ENCODE measurements at regions not wholly inside any gene's neighbourhood (a gene's known extent, or its start where the extent isn't known, plus 50 kb on each side); places are given as distances from the start of the nearest gene placed in this dataset.
"Not testable (repeated sequence)": the region's sequence is repeated elsewhere in the genome, so short reads cannot be mapped to it uniquely, and the experiment has no call there.

GRCh38 chr18:10095356-10095755 is 181.5 kb downstream of the VAPA start:
- Histone ChIP-seq H3K36me3 (no peaks in the 10 kb centered on the region), H3K27me3 (no peaks in the 10 kb centered on the region), H3K27ac (no peak overlapping the region), H3K4me1 (no peaks in the 10 kb centered on the region), H3K4me3 (no peak overlapping the region), H3K9me3 (no peaks in the 10 kb centered on the region)
- ATAC-seq (ENCODE audit: low FRiP score in 2 of 2) = no peak
- no peak for TF ChIP-seq EP300 (IDR thresholded peaks at IDR 0.05)
- no peak for TF ChIP-seq POLR2AphosphoS5 (IDR thresholded peaks at IDR 0.05)
- TF ChIP-seq CTCF (IDR thresholded peaks at IDR 0.05) = no peak
- TF ChIP-seq POLR2A (IDR thresholded peaks at IDR 0.05) = no peak
- DNase-seq = no peak
- WGBS, 2 donors = 96% methylated on average over 3 of the region's 3 CpGs

DNA sequence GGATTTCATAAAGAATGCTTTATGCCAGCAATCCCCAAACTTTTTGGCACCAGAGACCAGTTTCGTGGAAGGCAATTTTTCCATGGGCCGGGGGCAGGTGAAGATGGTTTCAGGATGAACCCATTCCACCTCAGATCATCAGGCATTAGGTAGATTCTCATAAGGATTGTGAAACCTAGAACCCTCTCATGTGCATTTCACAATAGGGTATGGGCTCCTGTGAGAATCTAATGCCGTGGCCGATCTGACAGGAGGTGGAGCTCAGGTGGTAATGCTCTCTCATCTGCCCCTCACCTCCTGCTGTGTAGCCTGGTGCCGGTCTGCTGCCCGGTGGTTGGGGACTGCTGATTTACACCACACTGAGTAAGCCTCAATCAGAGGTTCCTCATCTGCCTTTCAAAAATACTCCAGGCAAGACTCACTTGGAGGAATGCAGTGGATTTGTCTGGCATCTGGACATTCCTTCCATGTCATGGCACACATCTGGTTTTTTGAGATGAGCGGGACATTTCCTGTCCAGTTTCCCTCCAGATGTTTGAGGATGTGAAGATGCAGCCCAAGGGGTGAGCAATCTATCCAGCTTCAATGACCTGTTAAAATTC is 185.8 kb downstream of the VAPA start:
- no peak overlapping the region for H3K27ac ChIP-seq
- H3K36me3 ChIP-seq = no peaks in the 10 kb centered on the region
- no peaks in the 10 kb centered on the region for H3K27me3 ChIP-seq
- peaks cover 0 to 8% (median 6%) of the 10 kb centered on the region in 4 donors for H3K4me1 ChIP-seq
- 82 to 94% methylated on average over 5 to 7 of the region's 7 CpGs for WGBS, 2 donors
- H3K4me3 ChIP-seq = no peak overlapping the region
- no peaks in the 10 kb centered on the region for H3K9me3 ChIP-seq
- ATAC-seq (ENCODE audit: low FRiP score in 2 of 2) (peak in 1 of 2 donors; percentile 27), DNase-seq (no peak)
- TF ChIP-seq POLR2AphosphoS5 (IDR thresholded peaks at IDR 0.05) = no peak

DNA sequence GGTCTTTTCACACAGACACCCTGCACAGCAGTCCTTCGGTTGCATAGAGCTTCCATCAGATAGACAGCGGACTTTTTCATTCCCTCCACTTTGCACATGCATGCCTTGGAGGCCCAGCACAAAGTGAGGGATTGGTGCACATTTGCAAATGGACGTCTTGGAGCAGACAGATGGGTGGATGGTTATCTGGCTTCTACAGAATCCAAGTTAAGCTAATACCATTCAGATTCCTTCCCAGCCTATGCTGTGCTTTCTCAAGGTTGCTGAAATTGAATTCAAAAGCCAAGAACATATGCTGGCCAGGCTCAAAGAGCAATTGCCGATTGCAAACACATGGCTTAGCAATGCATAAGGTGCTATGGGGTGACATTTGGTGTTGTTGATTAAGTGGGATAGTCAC is 186.4 kb downstream of the VAPA start:
- peaks cover 0 to 8% (median 6%) of the 10 kb centered on the region in 4 donors for H3K4me1 ChIP-seq
- H3K4me3 ChIP-seq = no peak overlapping the region
- no peaks in the 10 kb centered on the region for H3K36me3 ChIP-seq
- no peaks in the 10 kb centered on the region for H3K27me3 ChIP-seq
- DNase-seq (no peak), ATAC-seq (ENCODE audit: low FRiP score in 2 of 2) (no peak)
- 90% methylated on average over 4 of the region's 4 CpGs for WGBS, 2 donors
- H3K9me3 ChIP-seq = no peaks in the 10 kb centered on the region
- H3K27ac ChIP-seq = no peak overlapping the region
- TF ChIP-seq EP300 (IDR thresholded peaks at IDR 0.05) (no peak), POLR2A (IDR thresholded peaks at IDR 0.05) (no peak), POLR2AphosphoS5 (IDR thresholded peaks at IDR 0.05) (no peak), CTCF (IDR thresholded peaks at IDR 0.05) (no peak)

- WGBS, 2 donors = 41 to 44% methylated on average over 12 of the region's 12 CpGs
- ATAC-seq (ENCODE audit: low FRiP score in 2 of 2) (no peak), DNase-seq (no peak)
- Histone ChIP-seq H3K27ac (no peak overlapping the region), H3K9me3 (no peaks in the 10 kb centered on the region), H3K4me1 (peaks cover 0 to 8% (median 6%) of the 10 kb centered on the region in 4 donors), H3K36me3 (no peaks in the 10 kb centered on the region), H3K27me3 (no peaks in the 10 kb centered on the region), H3K4me3 (no peak overlapping the region)
- TF ChIP-seq CTCF (IDR thresholded peaks at IDR 0.05) (no peak), EP300 (IDR thresholded peaks at IDR 0.05) (no peak)
Observed at GRCh38 chr18:10100941-10101701, 187.3 kb downstream of the VAPA start.

- Histone ChIP-seq H3K36me3 (no peaks in the 10 kb centered on the region), H3K4me1 (peaks cover 0 to 8% (median 6%) of the 10 kb centered on the region in 4 donors), H3K27ac (no peak overlapping the region), H3K4me3 (no peak overlapping the region), H3K9me3 (no peaks in the 10 kb centered on the region), H3K27me3 (no peaks in the 10 kb centered on the region)
- ATAC-seq (ENCODE audit: low FRiP score in 2 of 2) (no peak), DNase-seq (no peak)
- WGBS, 2 donors = 88 to 91% methylated on average over 3 to 5 of the region's 5 CpGs
- TF ChIP-seq POLR2A (IDR thresholded peaks at IDR 0.05) (no peak), POLR2AphosphoS5 (IDR thresholded peaks at IDR 0.05) (no peak), CTCF (IDR thresholded peaks at IDR 0.05) (no peak), EP300 (IDR thresholded peaks at IDR 0.05) (no peak)
Observed at GRCh38 chr18:10101729-10102128, 187.9 kb downstream of the VAPA start.

- H3K4me1 ChIP-seq; H3K9me3 ChIP-seq; ATAC-seq (ENCODE audit: low FRiP score in 2 of 2); DNase-seq; H3K4me3 ChIP-seq; H3K27me3 ChIP-seq; H3K27ac ChIP-seq; H3K36me3 ChIP-seq: not testable (repeated sequence)
- WGBS, 2 donors = 0% methylated on average over 1 of the region's 1 CpG
Observed at GRCh38 chr18:10105118-10105517, 191.3 kb downstream of the VAPA start.
